ENCODE measurements at regions not wholly inside any gene's neighbourhood (a gene's known extent, or its start where the extent isn't known, plus 50 kb on each side); places are given as distances from the start of the nearest gene placed in this dataset.

GRCh38 chr4:36547383-36547782, 266.0 kb downstream of the DTHD1 start:
- DNase-seq, result no peak
- Histone ChIP-seq H3K36me3 (no peaks in the 10 kb centered on the region), H3K4me1 (no peaks in the 10 kb centered on the region), H3K27ac (no peak overlapping the region), H3K4me3 (no peak overlapping the region), H3K9me3 (no peaks in the 10 kb centered on the region), H3K27me3 (peaks cover 0 to 4% (median 0%) of the 10 kb centered on the region in 4 donors)
- ATAC-seq, result no peak
- TF ChIP-seq, protein P1, sequence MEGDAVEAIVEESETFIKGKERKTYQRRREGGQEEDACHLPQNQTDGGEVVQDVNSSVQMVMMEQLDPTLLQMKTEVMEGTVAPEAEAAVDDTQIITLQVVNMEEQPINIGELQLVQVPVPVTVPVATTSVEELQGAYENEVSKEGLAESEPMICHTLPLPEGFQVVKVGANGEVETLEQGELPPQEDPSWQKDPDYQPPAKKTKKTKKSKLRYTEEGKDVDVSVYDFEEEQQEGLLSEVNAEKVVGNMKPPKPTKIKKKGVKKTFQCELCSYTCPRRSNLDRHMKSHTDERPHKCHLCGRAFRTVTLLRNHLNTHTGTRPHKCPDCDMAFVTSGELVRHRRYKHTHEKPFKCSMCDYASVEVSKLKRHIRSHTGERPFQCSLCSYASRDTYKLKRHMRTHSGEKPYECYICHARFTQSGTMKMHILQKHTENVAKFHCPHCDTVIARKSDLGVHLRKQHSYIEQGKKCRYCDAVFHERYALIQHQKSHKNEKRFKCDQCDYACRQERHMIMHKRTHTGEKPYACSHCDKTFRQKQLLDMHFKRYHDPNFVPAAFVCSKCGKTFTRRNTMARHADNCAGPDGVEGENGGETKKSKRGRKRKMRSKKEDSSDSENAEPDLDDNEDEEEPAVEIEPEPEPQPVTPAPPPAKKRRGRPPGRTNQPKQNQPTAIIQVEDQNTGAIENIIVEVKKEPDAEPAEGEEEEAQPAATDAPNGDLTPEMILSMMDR (IDR thresholded peaks at IDR 0.05), result no peak
- intact Hi-C loops (cut with DNase I), result no loop called here
- 67 to 78% methylated on average over 1 of the region's 1 CpG for WGBS, 2 donors
- FAIRE-seq, result no peak

DNA sequence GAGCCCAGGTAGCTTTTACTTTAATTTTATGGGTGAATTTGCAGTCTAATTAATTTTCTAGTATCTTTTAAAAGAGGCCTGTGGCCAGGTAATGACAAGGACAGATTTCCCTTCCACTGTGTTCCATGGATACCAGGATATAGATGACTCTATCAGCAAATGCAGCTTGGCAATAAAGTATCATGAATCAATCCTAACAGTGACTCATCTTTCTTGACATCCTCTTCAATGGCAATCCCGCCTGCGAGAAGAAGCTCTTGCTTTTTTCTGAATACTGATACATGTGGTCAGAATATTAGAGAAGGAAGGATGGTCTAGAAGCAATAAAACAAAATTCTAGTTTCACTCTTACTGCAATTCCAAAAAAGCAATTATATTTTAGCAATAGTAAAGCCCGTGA, 267.8 kb downstream of the DTHD1 start:
- DNase-seq, result no peak
- 75 to 83% methylated on average over 3 of the region's 3 CpGs for WGBS, 2 donors
- H3K27me3 ChIP-seq, result peaks cover 0 to 4% (median 0%) of the 10 kb centered on the region in 4 donors

DNA sequence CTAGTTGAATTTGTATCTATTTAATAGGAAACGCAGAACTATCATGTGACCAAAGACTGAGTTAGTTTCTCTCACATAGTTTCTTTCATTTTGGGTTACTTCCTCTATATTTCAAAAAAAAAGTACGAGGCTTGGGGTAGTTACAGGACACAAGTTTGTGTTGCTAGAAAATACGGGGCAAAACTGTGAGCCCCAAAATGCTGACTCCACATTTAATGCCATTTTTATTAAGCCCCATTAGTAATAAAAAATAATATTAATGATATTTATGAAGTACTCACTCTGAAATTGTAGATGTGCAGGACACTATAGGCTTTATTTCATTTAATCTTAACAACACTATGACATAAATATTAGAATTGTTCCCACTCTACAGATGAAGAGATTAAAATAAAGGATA, 268.6 kb downstream of the DTHD1 start:
- intact Hi-C loops (cut with DNase I), result no loop called here
- no peak overlapping the region for H3K4me3 ChIP-seq
- H3K9me3 ChIP-seq, result no peaks in the 10 kb centered on the region
- WGBS, 2 donors, result 49 to 65% methylated on average over 3 of the region's 3 CpGs
- no peak overlapping the region for H3K27ac ChIP-seq
- FAIRE-seq (no peak), DNase-seq (no peak), ATAC-seq (no peak)
- peaks cover 0 to 4% (median 0%) of the 10 kb centered on the region in 4 donors for H3K27me3 ChIP-seq
- H3K36me3 ChIP-seq, result no peaks in the 10 kb centered on the region
- no peaks in the 10 kb centered on the region for H3K4me1 ChIP-seq
- TF ChIP-seq, protein P1 (IDR thresholded peaks at IDR 0.05), result no peak

More for the DNA sequence above, 267.8 kb downstream of the DTHD1 start:
- Histone ChIP-seq H3K27ac (no peak overlapping the region), H3K36me3 (no peaks in the 10 kb centered on the region), H3K9me3 (no peaks in the 10 kb centered on the region), H3K4me3 (no peak overlapping the region), H3K4me1 (no peaks in the 10 kb centered on the region)
- TF ChIP-seq, protein P1 (IDR thresholded peaks at IDR 0.05), result no peak
- intact Hi-C loops (cut with DNase I), result no loop called here
- no peak for ATAC-seq
- FAIRE-seq, result no peak

- Histone ChIP-seq H3K36me3 (no peaks in the 10 kb centered on the region), H3K9me3 (no peaks in the 10 kb centered on the region), H3K4me3 (no peak overlapping the region), H3K27me3 (peaks cover 0 to 4% (median 0%) of the 10 kb centered on the region in 4 donors), H3K27ac (no peak overlapping the region), H3K4me1 (no peaks in the 10 kb centered on the region)
- TF ChIP-seq, protein P1 (IDR thresholded peaks at IDR 0.05), result no peak
- intact Hi-C loops (cut with DNase I), result no loop called here
- no peak for ATAC-seq
- DNase-seq, result no peak
- no peak for FAIRE-seq
- WGBS, 2 donors, result 59 to 65% methylated on average over 4 of the region's 4 CpGs
These were observed 270.3 kb downstream of the DTHD1 start for GRCh38 chr4:36551697-36552214.

GRCh38 chr4:36553029-36553428, 271.6 kb downstream of the DTHD1 start:
- TF ChIP-seq, protein P1 (IDR thresholded peaks at IDR 0.05), result no peak
- Histone ChIP-seq H3K9me3 (no peaks in the 10 kb centered on the region), H3K4me1 (no peaks in the 10 kb centered on the region), H3K27ac (no peak overlapping the region), H3K4me3 (no peak overlapping the region), H3K27me3 (peaks cover 0 to under 1% (median 0%) of the 10 kb centered on the region in 4 donors), H3K36me3 (no peaks in the 10 kb centered on the region)
- no peak for DNase-seq
- intact Hi-C loops (cut with DNase I), result no loop called here
- WGBS, 2 donors, result 43 to 44% methylated on average over 1 of the region's 1 CpG
- no peak for FAIRE-seq
- no peak for ATAC-seq
